Naive B cell (primary cell): ENCODE measurements at regions not wholly inside any gene's neighbourhood (a gene's known extent, or its start where the extent isn't known, plus 50 kb on each side); places are given as distances from the start of the nearest gene placed in this dataset.

Experiments used
- ATAC-seq, 2 donors: fragments of 150-1000 bp; cut with Tn5 transposase; 2 replicates each; pipeline ENCODE4 v1.10.0; 2021; ENCODE audit warnings: low read depth in 2 of 2, mild to moderate bottlenecking in 2 of 2, moderate library complexity in 2 of 2
- DNase-seq: peaks from one replicate; pipeline ENCODE4 v3.0.0; 2022
- H3K27ac Mint-ChIP-seq, 6 donors: one replicate each; pipeline ENCODE4 v1.8.0; 2020 to 2022; ENCODE audit warnings: mild to moderate bottlenecking in 6 of 6, mixed read lengths in 6 of 6, moderate library complexity in 5 of 6, inconsistent platforms in 2 of 6
- H3K27me3 Mint-ChIP-seq, 3 donors: one replicate each; pipeline ENCODE4 v1.8.0; 2021 to 2022; ENCODE audit warnings: mixed read lengths in 3 of 3, mild to moderate bottlenecking in 1 of 3
- H3K36me3 Mint-ChIP-seq, 2 donors: one replicate each; pipeline ENCODE4 v1.8.0; 2020 to 2022; ENCODE audit warnings: mixed read lengths in 2 of 2, inconsistent platforms in 1 of 2, mild to moderate bottlenecking in 1 of 2
- H3K4me1 Mint-ChIP-seq, 3 donors: one replicate each; pipeline ENCODE4 v1.8.0; 2020 to 2022; ENCODE audit warnings: mixed read lengths in 3 of 3, inconsistent platforms in 1 of 3, mild to moderate bottlenecking in 1 of 3, moderate library complexity in 1 of 3
- H3K4me3 Mint-ChIP-seq, 8 donors: one replicate each; pipeline ENCODE4 v1.8.0; 2020 to 2022; ENCODE audit warnings: mild to moderate bottlenecking in 8 of 8, mixed read lengths in 8 of 8, moderate library complexity in 8 of 8, inconsistent platforms in 2 of 8
- H3K9me3 Mint-ChIP-seq, 7 donors: one replicate each; pipeline ENCODE4 v1.8.0; 2020 to 2022; ENCODE audit warnings: mixed read lengths in 7 of 7, mild to moderate bottlenecking in 5 of 7, inconsistent platforms in 2 of 7, moderate library complexity in 1 of 7

GRCh38 chr15:69973102-69973714, 124.5 kb downstream of the TLE3 start:
- no peak for DNase-seq
- Mint-ChIP-seq H3K9me3 (peaks cover 0 to 6% (median 0%) of the 10 kb centered on the region in 7 donors), H3K4me1 (no peaks in the 10 kb centered on the region), H3K27me3 (peaks cover 36 to 49% (median 41%) of the 10 kb centered on the region in 3 donors), H3K4me3 (no peak overlapping the region), H3K27ac (no peak overlapping the region), H3K36me3 (peaks cover 3 to 5% of the 10 kb centered on the region in 2 donors)
- no peak for ATAC-seq

GRCh38 chr15:69973880-69974279, 123.8 kb downstream of the TLE3 start:
- no peak overlapping the region for H3K4me3 Mint-ChIP-seq
- ATAC-seq (no peak), DNase-seq (no peak)
- H3K4me1 Mint-ChIP-seq = peaks cover 0 to 4% (median 2%) of the 10 kb centered on the region in 3 donors
- peaks cover 0 to 6% (median 0%) of the 10 kb centered on the region in 7 donors for H3K9me3 Mint-ChIP-seq
- H3K27ac Mint-ChIP-seq = no peak overlapping the region
- peaks cover 3 to 5% of the 10 kb centered on the region in 2 donors for H3K36me3 Mint-ChIP-seq
- H3K27me3 Mint-ChIP-seq = peaks cover 36 to 44% (median 42%) of the 10 kb centered on the region in 3 donors

GRCh38 chr15:69974321-69974720, 123.4 kb downstream of the TLE3 start:
- no peak for DNase-seq
- H3K27me3 Mint-ChIP-seq = peaks cover 36 to 44% (median 42%) of the 10 kb centered on the region in 3 donors
- peaks cover 4 to 8% (median 5%) of the 10 kb centered on the region in 3 donors for H3K4me1 Mint-ChIP-seq
- H3K27ac Mint-ChIP-seq = no peak overlapping the region
- H3K9me3 Mint-ChIP-seq = peaks cover 0 to 6% (median 0%) of the 10 kb centered on the region in 7 donors
- H3K4me3 Mint-ChIP-seq = peak overlapping the region in 1 of 8 donors; percentile 37
- H3K36me3 Mint-ChIP-seq = peaks cover 3 to 5% of the 10 kb centered on the region in 2 donors
- no peak for ATAC-seq

GRCh38 chr15:69976366-69976994, 121.2 kb downstream of the TLE3 start:
- H3K27me3 Mint-ChIP-seq = peaks cover 33 to 58% (median 54%) of the 10 kb centered on the region in 3 donors
- no peak overlapping the region for H3K27ac Mint-ChIP-seq
- peaks cover 23 to 25% (median 23%) of the 10 kb centered on the region in 3 donors for H3K4me1 Mint-ChIP-seq
- H3K9me3 Mint-ChIP-seq = peaks cover 0 to 6% (median 0%) of the 10 kb centered on the region in 7 donors
- ATAC-seq (no peak), DNase-seq (peak; percentile 35)
- H3K36me3 Mint-ChIP-seq = peaks cover 3 to 5% of the 10 kb centered on the region in 2 donors
- no peak overlapping the region for H3K4me3 Mint-ChIP-seq

- H3K4me1 Mint-ChIP-seq = peaks cover 24 to 35% (median 32%) of the 10 kb centered on the region in 3 donors
- peaks cover 0 to 5% of the 10 kb centered on the region in 2 donors for H3K36me3 Mint-ChIP-seq
- DNase-seq (no peak), ATAC-seq (no peak)
- H3K9me3 Mint-ChIP-seq = peaks cover 0 to 6% (median 0%) of the 10 kb centered on the region in 7 donors
- H3K27me3 Mint-ChIP-seq = peaks cover 24 to 55% (median 52%) of the 10 kb centered on the region in 3 donors
- H3K4me3 Mint-ChIP-seq = no peak overlapping the region
- H3K27ac Mint-ChIP-seq = peak overlapping the region in 1 of 6 donors; percentile 82
Measured at GRCh38 chr15:69978603-69979002, 119.1 kb downstream of the TLE3 start.

GRCh38 chr15:69979262-69979661, 118.5 kb downstream of the TLE3 start:
- peak overlapping the region; percentile 21 to 80 (median 46) for H3K4me3 Mint-ChIP-seq
- DNase-seq = peak; percentile 12

GRCh38 chr15:69979783-69980182, 117.9 kb downstream of the TLE3 start:
- peaks cover 21 to 48% (median 47%) of the 10 kb centered on the region in 3 donors for H3K27me3 Mint-ChIP-seq
- peaks cover 0 to 5% of the 10 kb centered on the region in 2 donors for H3K36me3 Mint-ChIP-seq
- peaks cover 24 to 35% (median 32%) of the 10 kb centered on the region in 3 donors for H3K4me1 Mint-ChIP-seq
- peak; percentile 90 for ATAC-seq
- peak; percentile 79 for DNase-seq
- peaks cover 0 to 6% (median 0%) of the 10 kb centered on the region in 7 donors for H3K9me3 Mint-ChIP-seq
- peak overlapping the region; percentile 11 to 98 (median 94) for H3K27ac Mint-ChIP-seq
- H3K4me3 Mint-ChIP-seq = peak overlapping the region; percentile 21 to 84 (median 68)

More at GRCh38 chr15:69979262-69979661, 118.5 kb downstream of the TLE3 start:
- Mint-ChIP-seq H3K9me3 (peaks cover 0 to 6% (median 0%) of the 10 kb centered on the region in 7 donors), H3K27ac (peak overlapping the region in 5 of 6 donors; percentile 92 to 98 (median 95)), H3K4me1 (peaks cover 24 to 35% (median 32%) of the 10 kb centered on the region in 3 donors), H3K27me3 (peaks cover 19 to 48% (median 47%) of the 10 kb centered on the region in 3 donors), H3K36me3 (peaks cover 0 to 5% of the 10 kb centered on the region in 2 donors)
- peak in 1 of 2 donors; percentile 30 for ATAC-seq

- Mint-ChIP-seq H3K27me3 (peaks cover 21 to 48% (median 42%) of the 10 kb centered on the region in 3 donors), H3K36me3 (peaks cover 0 to 5% of the 10 kb centered on the region in 2 donors), H3K9me3 (peaks cover 0 to 6% (median 0%) of the 10 kb centered on the region in 7 donors), H3K4me1 (peaks cover 24 to 35% (median 32%) of the 10 kb centered on the region in 3 donors), H3K4me3 (peak overlapping the region in 7 of 8 donors; percentile 21 to 84 (median 74)), H3K27ac (peak overlapping the region; percentile 9 to 98 (median 94))
- DNase-seq (no peak), ATAC-seq (peak; percentile 7 to 15)
Measured at GRCh38 chr15:69980341-69981059, 117.2 kb downstream of the TLE3 start.

GRCh38 chr15:69982037-69982436, 115.7 kb downstream of the TLE3 start:
- no peaks in the 10 kb centered on the region for H3K9me3 Mint-ChIP-seq
- peak overlapping the region in 1 of 6 donors; percentile 92 for H3K27ac Mint-ChIP-seq
- no peak for DNase-seq
- H3K36me3 Mint-ChIP-seq = no peaks in the 10 kb centered on the region
- no peak for ATAC-seq
- peaks cover 24 to 35% (median 32%) of the 10 kb centered on the region in 3 donors for H3K4me1 Mint-ChIP-seq
- peak overlapping the region in 1 of 8 donors; percentile 8 for H3K4me3 Mint-ChIP-seq
- H3K27me3 Mint-ChIP-seq = peaks cover 21 to 47% (median 32%) of the 10 kb centered on the region in 3 donors

GRCh38 chr15:69983696-69984265, 113.9 kb downstream of the TLE3 start:
- ATAC-seq = no peak
- Mint-ChIP-seq H3K36me3 (no peaks in the 10 kb centered on the region), H3K27me3 (peaks cover 26 to 55% (median 45%) of the 10 kb centered on the region in 3 donors), H3K27ac (no peak overlapping the region), H3K4me1 (peaks cover 21 to 35% (median 33%) of the 10 kb centered on the region in 3 donors), H3K9me3 (no peaks in the 10 kb centered on the region), H3K4me3 (no peak overlapping the region)
- DNase-seq = no peak

- Mint-ChIP-seq H3K27me3 (peaks cover 35 to 40% (median 37%) of the 10 kb centered on the region in 3 donors), H3K4me3 (no peak overlapping the region), H3K4me1 (peaks cover under 1 to 17% (median 6%) of the 10 kb centered on the region in 3 donors), H3K9me3 (no peaks in the 10 kb centered on the region), H3K36me3 (no peaks in the 10 kb centered on the region), H3K27ac (peak overlapping the region in 2 of 6 donors; percentile 18 to 61)
- no peak for DNase-seq
- ATAC-seq = no peak
Measured at GRCh38 chr15:69987492-69988489, 109.9 kb downstream of the TLE3 start.
